ENCODE measurements at regions not wholly inside any gene's neighbourhood (a gene's known extent, or its start where the extent isn't known, plus 50 kb on each side); places are given as distances from the start of the nearest gene placed in this dataset.

- in situ Hi-C loops (cut with MboI; ENCODE audit: low sequenced_read_pairs) (loop anchor here (10.0 kb wide), 1 partner anchor 111 kb away; no protein-coding TSS in a partner anchor), intact Hi-C loops (cut with micrococcal nuclease) (no loop called here)
- no CpG with 5 or more reads among the region's 4 CpGs for WGBS, 2 experiments (ENCODE audit: extremely low coverage in 2 of 2, insufficient read length in 1 of 2)
These were observed 1297.0 kb upstream of the TENM3 start for GRCh38 chr4:180946188-180946587.

More at GRCh38 chr4:180946188-180946587, 1297.0 kb upstream of the TENM3 start:
- Histone ChIP-seq H3K4me2 (ENCODE audit: low read depth, low read length) (no peak overlapping the region), H3K27ac (ENCODE audit: insufficient read depth, low read length) (no peak overlapping the region), H3K79me1 (ENCODE audit: low read depth in 1 of 2, low read length in 2 of 2) (no peaks in the 10 kb centered on the region), H3K27me3 (ENCODE audit: control insufficient read depth, insufficient read depth, low read length) (no peaks in the 10 kb centered on the region), H2BK15ac (ENCODE audit: low read depth, low read length) (no peak overlapping the region), H4K8ac (ENCODE audit: low read depth in 2 of 2, low read length in 2 of 2) (no peak overlapping the region), H3K9me1 (ENCODE audit: insufficient read depth, low read length) (no peaks in the 10 kb centered on the region), H4K91ac (ENCODE audit: insufficient read depth, low read depth, low read length) (no peak overlapping the region), H3K14ac (replicated peaks; ENCODE audit: low read depth, low read length) (no peak overlapping the region), H3K9me3 (ENCODE audit: control insufficient read depth, insufficient read depth, low read length) (no peaks in the 10 kb centered on the region; the same call in 1 of the 2 replicates), H3K4me1 (ENCODE audit: control insufficient read depth, insufficient read depth, low read length) (no peaks in the 10 kb centered on the region), H4K20me1 (ENCODE audit: insufficient read depth, low read length) (no peaks in the 10 kb centered on the region), H2AK9ac (replicated peaks; ENCODE audit: low read depth, low read length, poor library complexity) (no peak overlapping the region), H2AFZ (replicated peaks; ENCODE audit: low read length, poor library complexity) (no peak overlapping the region), H3K36me3 (ENCODE audit: control insufficient read depth, insufficient read depth, low read length) (no peaks in the 10 kb centered on the region), H3K4me3 (ENCODE audit: insufficient read depth, low read depth, low read length) (no peak overlapping the region), H2BK120ac (ENCODE audit: low read depth, low read length) (no peak overlapping the region), H3K18ac (ENCODE audit: low read depth, low read length) (no peak overlapping the region), H2BK20ac (ENCODE audit: low read depth, low read length) (no peak overlapping the region), H4K5ac (ENCODE audit: low read depth, low read length) (no peak overlapping the region), H3K56ac (ENCODE audit: extremely low read depth, insufficient read depth, low read length) (no peak overlapping the region), H3K9ac (ENCODE audit: low read depth, low read length) (no peak overlapping the region), H2BK5ac (ENCODE audit: low read depth, low read length, poor library complexity, severe bottlenecking) (no peak overlapping the region), H3K4ac (ENCODE audit: low read depth, low read length) (no peak overlapping the region), H2AK5ac (ENCODE audit: low read depth, low read length) (no peak overlapping the region), H3K23ac (ENCODE audit: low read depth, low read length) (no peak overlapping the region)
- POLR2A ChIA-PET (ENCODE audit: unreplicated experiment) = no interaction called here
- TF ChIP-seq SMC3 (IDR thresholded peaks at IDR 0.05; ENCODE audit: low read depth, low read length) (no peak), CTCF (conservative IDR thresholded peaks at IDR 0.05; ENCODE audit: low read depth, low read length) (no peak), CEBPB (IDR thresholded peaks at IDR 0.05; ENCODE audit: low read depth, low read length) (no peak)
- dilution Hi-C loops (cut with HindIII; ENCODE audit: low sequenced_read_pairs, unreplicated experiment) = no loop called here
- ATAC-seq (ENCODE audit: low read depth) (no peak), DNase-seq (no peak)
- BruUV-seq (replicated peaks) = no TSS peak
- CTCF ChIA-PET = interaction anchor here (2.3 kb wide), 1 partner anchor 281 kb away, joined by 5 read pairs; no protein-coding TSS in a partner anchor

Data from IMR-90 (cell line).